Eye (tissue), 1 donor: ENCODE measurements at regions not wholly inside any gene's neighbourhood (a gene's known extent, or its start where the extent isn't known, plus 50 kb on each side); places are given as distances from the start of the nearest gene placed in this dataset.

Experiments used
- DNase-seq: peaks from one replicate; pipeline ENCODE4 v3.0.0-alpha.2; 2015

- DNase-seq = no peak
Observed at GRCh38 chr6:1024161-1024560, 287.7 kb upstream of the FOXQ1 start.

GRCh38 chr6:1023229-1023628, 288.7 kb upstream of the FOXQ1 start:
- no peak for DNase-seq

GRCh38 chr6:1022719-1023118, 289.2 kb upstream of the FOXQ1 start:
- DNase-seq = no peak

- no peak for DNase-seq
Observed at GRCh38 chr6:1020837-1021236, 291.1 kb upstream of the FOXQ1 start.

- no peak for DNase-seq
Observed at GRCh38 chr6:1020133-1020532, 291.8 kb upstream of the FOXQ1 start.

- no peak for DNase-seq
Observed at GRCh38 chr6:1018041-1018440, 293.9 kb upstream of the FOXQ1 start.

GRCh38 chr6:1016329-1017302, 295.3 kb upstream of the FOXQ1 start:
- DNase-seq = no peak

GRCh38 chr6:1015825-1016224, 296.1 kb upstream of the FOXQ1 start:
- no peak for DNase-seq

- no peak for DNase-seq
Observed at GRCh38 chr6:1014431-1014807, 297.5 kb upstream of the FOXQ1 start.

DNA sequence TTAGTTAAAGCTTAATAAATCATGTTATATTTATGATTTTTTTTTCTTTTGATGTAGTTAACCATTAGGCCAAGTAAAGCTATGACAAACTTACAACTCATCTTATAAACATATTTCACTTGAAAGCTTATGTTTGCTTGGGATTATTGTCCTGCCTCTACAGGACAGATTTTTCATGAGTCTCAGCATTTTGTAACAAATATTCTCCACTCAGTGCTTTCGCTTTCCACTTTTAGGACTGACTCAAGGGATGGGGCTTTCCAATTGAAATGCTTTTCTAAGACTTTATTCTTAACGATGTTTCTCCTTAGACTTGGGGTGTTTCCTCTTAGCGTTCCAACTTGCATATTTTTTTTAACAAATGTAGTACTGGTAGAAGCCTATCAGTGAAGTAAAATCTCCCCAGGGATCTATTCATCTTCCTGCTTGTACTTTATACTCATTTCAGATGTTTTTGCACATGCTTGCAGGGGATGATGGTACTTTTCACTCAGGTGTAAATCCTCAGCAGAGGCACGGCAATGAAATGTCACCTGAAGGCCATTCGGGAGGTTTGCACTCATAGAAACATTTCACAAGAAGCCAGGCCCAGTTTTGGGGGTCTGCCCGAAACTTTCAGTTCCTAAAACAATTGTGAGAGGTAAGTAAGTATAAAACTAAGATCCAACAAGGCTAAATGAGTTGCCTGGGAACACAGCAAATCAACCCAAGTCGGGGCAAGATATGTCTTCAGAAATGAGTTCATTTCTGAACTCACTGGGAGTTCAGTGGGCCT, 298.1 kb upstream of the FOXQ1 start:
- no peak for DNase-seq

GRCh38 chr6:1009103-1009502, 302.8 kb upstream of the FOXQ1 start:
- no peak for DNase-seq

DNA sequence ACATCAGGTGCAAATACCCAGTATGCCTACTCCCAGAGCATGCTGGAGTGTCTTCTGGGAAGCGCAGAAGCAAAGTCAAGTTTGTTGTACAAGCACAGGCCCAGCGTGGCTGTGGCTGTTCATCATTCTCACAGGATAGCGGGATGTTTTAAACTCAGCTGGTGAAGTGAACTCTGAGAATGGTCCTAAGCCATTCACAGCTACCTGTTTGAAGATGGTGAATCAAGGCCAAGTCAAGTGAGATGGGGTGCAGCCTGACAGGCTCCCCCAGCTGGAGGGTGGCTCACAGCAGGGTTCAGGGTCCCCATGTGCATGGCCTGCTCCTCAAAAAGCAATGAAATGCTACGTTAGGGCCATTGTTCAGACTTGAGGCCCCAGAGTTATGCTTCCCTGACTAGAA, 304.7 kb upstream of the FOXQ1 start:
- DNase-seq = no peak

- DNase-seq = no peak
Observed at GRCh38 chr6:1004885-1005630, 306.8 kb upstream of the FOXQ1 start.

DNA sequence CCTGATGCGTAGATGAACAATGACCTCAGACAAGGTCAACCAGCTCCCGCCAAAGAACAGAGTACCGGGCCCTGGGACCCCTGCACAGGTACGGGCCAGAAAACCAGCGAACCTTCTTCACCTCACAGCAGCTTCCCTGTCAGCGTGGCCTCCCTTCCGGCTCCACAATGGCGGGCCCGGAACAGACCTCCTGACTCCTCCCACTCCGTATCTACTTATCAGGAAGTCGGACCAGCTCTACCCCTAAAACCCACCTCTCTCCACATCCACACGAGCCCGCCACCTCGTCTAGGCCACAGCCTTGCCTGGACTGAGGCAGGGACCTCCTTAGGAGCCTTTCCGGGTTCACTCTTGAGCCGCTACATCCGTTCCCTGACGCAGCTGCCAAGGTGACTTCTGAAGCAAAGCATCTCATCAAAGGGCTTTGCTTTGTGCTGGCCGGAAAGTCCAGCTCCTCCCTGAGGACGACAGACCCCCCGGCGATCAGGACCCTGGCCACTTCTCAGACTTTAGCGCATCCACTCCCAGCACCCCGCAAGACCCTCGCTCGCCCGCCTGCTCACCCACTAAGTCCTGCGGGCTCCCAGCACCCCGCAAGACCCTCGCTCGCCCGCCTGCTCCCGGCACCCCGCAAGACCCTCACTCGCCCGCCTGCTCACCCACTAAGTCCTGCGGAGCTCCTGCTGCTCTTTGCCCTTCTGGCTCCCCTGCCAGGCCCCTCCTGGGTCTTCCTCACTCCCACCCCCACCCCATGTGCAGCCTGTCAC, 308.3 kb upstream of the FOXQ1 start:
- no peak for DNase-seq

DNA sequence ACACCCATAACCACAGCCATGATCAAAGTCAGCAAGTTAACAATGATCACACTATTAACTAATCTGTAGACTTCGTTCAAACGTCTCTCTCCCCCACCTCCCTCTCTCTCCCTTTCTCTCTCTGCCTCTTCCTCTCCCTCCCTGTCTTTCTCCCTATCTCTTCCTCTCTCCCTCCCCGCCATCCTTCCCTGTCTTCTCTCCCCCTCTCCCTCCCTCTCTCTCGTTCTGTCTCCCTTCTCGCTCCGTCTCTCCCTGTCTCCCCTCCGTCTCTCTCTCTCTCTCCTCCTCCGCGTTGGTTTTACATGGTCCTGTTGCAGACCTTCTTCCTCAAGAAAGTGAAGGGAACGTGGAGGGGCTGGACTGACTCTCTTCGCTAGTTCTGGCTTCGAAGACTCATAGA, 308.9 kb upstream of the FOXQ1 start:
- DNase-seq = no peak

DNA sequence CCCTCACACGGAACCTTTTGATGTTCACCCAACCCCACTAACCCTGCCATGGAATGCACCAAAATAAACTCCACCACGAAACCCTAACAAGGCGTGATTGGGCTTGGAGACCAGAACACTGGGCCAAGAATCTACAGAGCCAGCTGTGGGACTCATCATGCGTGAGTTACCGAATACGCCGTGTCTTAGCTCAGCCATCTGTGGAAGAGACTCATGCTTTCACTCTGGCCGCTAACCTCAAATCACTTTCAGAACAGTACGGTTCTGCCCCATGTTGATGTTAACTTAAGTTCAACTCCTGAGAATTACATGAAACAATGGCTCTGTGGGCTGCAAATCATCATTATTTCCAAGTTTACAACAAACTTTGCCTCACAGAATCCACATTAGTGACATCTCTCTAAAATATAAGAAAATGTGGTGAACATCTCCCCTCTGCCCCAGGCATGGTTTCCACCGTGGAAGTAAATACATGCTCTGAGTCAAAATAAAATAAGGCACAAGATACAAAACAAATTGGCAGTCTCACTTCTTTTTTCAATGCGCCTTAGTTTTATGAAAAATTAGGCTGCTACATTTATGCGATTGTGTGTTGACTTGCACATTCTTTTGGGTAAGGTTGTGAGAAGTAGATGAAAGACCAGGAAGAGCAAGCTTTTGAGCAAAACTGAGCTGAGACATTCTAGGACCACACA, 308.9 kb upstream of the EXOC2 start:
- peak; percentile 30 for DNase-seq

GRCh38 chr6:999552-999951, 306.6 kb upstream of the EXOC2 start:
- DNase-seq = no peak

GRCh38 chr6:998551-998950, 305.6 kb upstream of the EXOC2 start:
- no peak for DNase-seq

DNA sequence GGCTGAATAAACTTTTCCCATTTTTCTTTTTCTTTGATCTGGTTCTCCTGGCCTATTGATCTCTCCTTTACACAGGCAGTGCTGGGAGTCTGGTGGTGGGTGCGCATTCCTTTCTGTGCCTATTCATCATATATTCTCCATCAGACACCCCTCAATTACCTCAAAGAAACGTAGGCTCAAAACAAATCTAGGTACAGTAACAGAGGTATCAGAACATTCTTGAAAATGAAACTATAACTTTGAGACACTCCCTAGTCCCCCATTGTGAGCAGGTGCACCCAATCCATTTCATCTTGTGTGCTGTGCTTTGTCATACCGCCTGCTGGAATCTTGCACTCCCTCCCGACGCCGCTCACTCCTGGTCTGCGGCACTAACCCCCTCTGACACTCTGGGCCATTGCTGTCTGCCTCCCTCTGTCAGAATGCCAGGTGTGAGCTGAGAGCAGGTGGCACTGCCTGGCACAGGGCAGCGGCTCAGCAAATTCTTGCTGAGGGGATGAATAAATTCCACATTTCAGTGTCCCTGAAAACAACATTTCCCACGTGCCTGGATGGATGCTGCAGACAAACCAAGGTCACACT, 303.4 kb upstream of the EXOC2 start:
- DNase-seq = no peak

GRCh38 chr6:991192-991591, 298.3 kb upstream of the EXOC2 start:
- DNase-seq = no peak

DNA sequence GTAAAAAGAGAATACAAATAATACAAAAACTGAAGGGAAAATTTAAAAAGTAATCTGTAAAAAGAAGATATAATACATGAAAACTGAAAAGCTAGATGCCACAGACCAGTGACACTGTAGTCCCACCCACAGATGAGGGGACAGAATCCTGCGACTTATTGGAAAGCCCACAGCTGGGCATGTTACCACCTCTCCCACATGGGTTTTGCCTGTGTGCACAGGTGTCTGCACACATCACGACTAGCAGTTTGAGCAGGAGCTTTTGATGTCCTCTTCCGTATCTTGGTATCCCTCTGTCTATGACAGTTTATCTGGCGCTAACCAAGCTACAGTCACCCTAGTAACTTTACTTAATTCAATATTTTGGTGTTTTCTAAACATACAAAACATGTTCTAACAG, 291.1 kb upstream of the EXOC2 start:
- no peak for DNase-seq
